Thymus (tissue), 11 donors: ENCODE measurements at regions not wholly inside any gene's neighbourhood (a gene's known extent, or its start where the extent isn't known, plus 50 kb on each side); places are given as distances from the start of the nearest gene placed in this dataset.

ENCODE experiments used
- DNase-seq, 9 donors: peaks; one replicate each; pipeline ENCODE4 v3.0.0-alpha.2; 2013; ENCODE audit warnings: low spot score in 9 of 9, low read depth in 6 of 9, missing footprints in 1 of 9
- H3K27ac ChIP-seq, 2 donors: one replicate each; pipeline ENCODE4 v1.5.1; 2013; ENCODE audit warnings: control low read depth in 1 of 2, low read depth in 1 of 2, low read length in 1 of 2, mild to moderate bottlenecking in 1 of 2, moderate library complexity in 1 of 2
- H3K27me3 ChIP-seq, 2 donors: one replicate each; pipeline ENCODE4 v1.5.1; 2013; ENCODE audit warnings: low read length in 1 of 2; ENCODE audit not compliant: control insufficient read depth in 2 of 2, insufficient read depth in 1 of 2
- H3K36me3 ChIP-seq, 2 donors: one replicate each; pipeline ENCODE4 v1.5.1; 2013; ENCODE audit warnings: low read length in 1 of 2, mild to moderate bottlenecking in 1 of 2, moderate library complexity in 1 of 2; ENCODE audit not compliant: control insufficient read depth in 2 of 2, insufficient read depth in 2 of 2
- H3K4me1 ChIP-seq, 2 donors: one replicate each; pipeline ENCODE4 v1.5.1; 2013; ENCODE audit warnings: low read length in 2 of 2; ENCODE audit not compliant: control insufficient read depth in 2 of 2, insufficient read depth in 2 of 2
- H3K4me3 ChIP-seq, 2 donors: one replicate each; pipeline ENCODE4 v1.5.1; 2013; ENCODE audit warnings: low read length in 2 of 2, control low read depth in 1 of 2, mild to moderate bottlenecking in 1 of 2
- H3K9me3 ChIP-seq, 2 donors: one replicate each; pipeline ENCODE4 v1.5.1; 2013; ENCODE audit warnings: low read length in 1 of 2, mild to moderate bottlenecking in 1 of 2; ENCODE audit not compliant: control insufficient read depth in 2 of 2, insufficient read depth in 1 of 2
- WGBS: extraction: QIAGEN DNeasy Blood & Tissue Kit; methylation state at CpG from one replicate; pipeline ENCODE4 v1.1.7; 2013; 5-methylcytosine and 5-hydroxymethylcytosine counted together
- donor health status: healthy.

- H3K4me1 ChIP-seq: no peaks in the 10 kb centered on the region
- 83% methylated on average over 4 of the region's 4 CpGs for WGBS
- no peaks in the 10 kb centered on the region for H3K27me3 ChIP-seq
- no peak for DNase-seq
- H3K36me3 ChIP-seq: no peaks in the 10 kb centered on the region
- H3K27ac ChIP-seq: no peak overlapping the region
- H3K4me3 ChIP-seq: no peak overlapping the region
- H3K9me3 ChIP-seq: no peaks in the 10 kb centered on the region
These were observed 608.3 kb upstream of the PCDH10 start for GRCh38 chr4:132540797-132541196.

GRCh38 chr4:132542228-132542627 is 606.9 kb upstream of the PCDH10 start:
- Histone ChIP-seq H3K4me1 (no peaks in the 10 kb centered on the region), H3K27me3 (no peaks in the 10 kb centered on the region), H3K27ac (no peak overlapping the region), H3K9me3 (no peaks in the 10 kb centered on the region), H3K36me3 (no peaks in the 10 kb centered on the region), H3K4me3 (no peak overlapping the region)
- no peak for DNase-seq

GRCh38 chr4:132548463-132548862 is 600.6 kb upstream of the PCDH10 start:
- H3K27me3 ChIP-seq: no peaks in the 10 kb centered on the region
- 97% methylated on average over 4 of the region's 4 CpGs for WGBS
- no peak for DNase-seq
- H3K4me1 ChIP-seq: no peaks in the 10 kb centered on the region
- H3K4me3 ChIP-seq: no peak overlapping the region
- no peaks in the 10 kb centered on the region for H3K9me3 ChIP-seq
- H3K36me3 ChIP-seq: no peaks in the 10 kb centered on the region
- no peak overlapping the region for H3K27ac ChIP-seq

GRCh38 chr4:132556316-132556715 is 592.8 kb upstream of the PCDH10 start:
- Histone ChIP-seq H3K9me3 (no peaks in the 10 kb centered on the region), H3K4me1 (no peaks in the 10 kb centered on the region), H3K27ac (no peak overlapping the region), H3K4me3 (no peak overlapping the region), H3K36me3 (no peaks in the 10 kb centered on the region), H3K27me3 (no peaks in the 10 kb centered on the region)
- DNase-seq: no peak
- 85% methylated on average over 3 of the region's 3 CpGs for WGBS

GRCh38 chr4:132557660-132558059 is 591.4 kb upstream of the PCDH10 start:
- Histone ChIP-seq H3K4me3 (no peak overlapping the region), H3K4me1 (no peaks in the 10 kb centered on the region), H3K36me3 (no peaks in the 10 kb centered on the region), H3K9me3 (no peaks in the 10 kb centered on the region), H3K27ac (no peak overlapping the region), H3K27me3 (no peaks in the 10 kb centered on the region)
- peak in 1 of 9 donors; percentile 7 for DNase-seq

- 94% methylated on average over 1 of the region's 1 CpG for WGBS
- no peak overlapping the region for H3K4me3 ChIP-seq
- DNase-seq: peak in 1 of 9 donors; percentile 22
- H3K4me1 ChIP-seq: no peaks in the 10 kb centered on the region
- H3K27me3 ChIP-seq: no peaks in the 10 kb centered on the region
- H3K27ac ChIP-seq: no peak overlapping the region
- no peaks in the 10 kb centered on the region for H3K9me3 ChIP-seq
- H3K36me3 ChIP-seq: no peaks in the 10 kb centered on the region
These were observed 584.2 kb upstream of the PCDH10 start for GRCh38 chr4:132564920-132565319.

GRCh38 chr4:132565542-132565941 is 583.6 kb upstream of the PCDH10 start:
- no peaks in the 10 kb centered on the region for H3K27me3 ChIP-seq
- no peaks in the 10 kb centered on the region for H3K4me1 ChIP-seq
- 98% methylated on average over 2 of the region's 2 CpGs for WGBS
- H3K36me3 ChIP-seq: no peaks in the 10 kb centered on the region
- H3K27ac ChIP-seq: no peak overlapping the region
- no peak overlapping the region for H3K4me3 ChIP-seq
- no peak for DNase-seq
- no peaks in the 10 kb centered on the region for H3K9me3 ChIP-seq

GRCh38 chr4:132572210-132572609 is 576.9 kb upstream of the PCDH10 start:
- Histone ChIP-seq H3K4me3 (no peak overlapping the region), H3K4me1 (no peaks in the 10 kb centered on the region), H3K27ac (no peak overlapping the region), H3K27me3 (no peaks in the 10 kb centered on the region), H3K9me3 (no peaks in the 10 kb centered on the region), H3K36me3 (no peaks in the 10 kb centered on the region)
- WGBS: 74% methylated on average over 6 of the region's 6 CpGs
- DNase-seq: no peak

GRCh38 chr4:132587626-132588025 is 561.5 kb upstream of the PCDH10 start:
- Histone ChIP-seq H3K4me3 (no peak overlapping the region), H3K27ac (no peak overlapping the region), H3K27me3 (no peaks in the 10 kb centered on the region), H3K36me3 (no peaks in the 10 kb centered on the region), H3K4me1 (no peaks in the 10 kb centered on the region), H3K9me3 (no peaks in the 10 kb centered on the region)
- DNase-seq: no peak

GRCh38 chr4:132592340-132592739 is 556.8 kb upstream of the PCDH10 start:
- no peak for DNase-seq
- 88% methylated on average over 13 of the region's 13 CpGs for WGBS

More at GRCh38 chr4:132592340-132592739, 556.8 kb upstream of the PCDH10 start:
- H3K9me3 ChIP-seq: no peaks in the 10 kb centered on the region
- no peaks in the 10 kb centered on the region for H3K36me3 ChIP-seq
- H3K27me3 ChIP-seq: no peaks in the 10 kb centered on the region
- H3K27ac ChIP-seq: no peak overlapping the region
- no peak overlapping the region for H3K4me3 ChIP-seq
- no peaks in the 10 kb centered on the region for H3K4me1 ChIP-seq
